ENCODE measurements at regions not wholly inside any gene's neighbourhood (a gene's known extent, or its start where the extent isn't known, plus 50 kb on each side); places are given as distances from the start of the nearest gene placed in this dataset.

DNA sequence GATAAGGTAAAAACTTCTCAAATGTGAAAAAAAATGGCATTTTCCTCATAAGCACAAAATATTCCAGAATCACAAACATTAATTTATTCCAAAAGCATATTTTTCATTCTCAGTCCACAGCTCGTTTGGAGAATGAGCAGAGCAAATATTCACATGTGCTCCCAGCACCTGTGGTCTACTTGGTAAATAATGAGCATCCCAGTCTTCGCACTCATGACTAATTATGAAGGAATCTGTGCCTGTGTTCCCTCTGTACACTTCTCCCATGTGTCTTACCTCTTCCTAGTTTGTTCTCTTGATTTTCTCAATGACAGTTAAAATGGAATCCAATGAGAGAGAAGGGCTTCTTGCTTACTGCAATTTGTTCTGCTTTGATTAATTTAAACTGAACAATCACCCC is 671.0 kb upstream of the SOX11 start:
- TF ChIP-seq, protein P1, sequence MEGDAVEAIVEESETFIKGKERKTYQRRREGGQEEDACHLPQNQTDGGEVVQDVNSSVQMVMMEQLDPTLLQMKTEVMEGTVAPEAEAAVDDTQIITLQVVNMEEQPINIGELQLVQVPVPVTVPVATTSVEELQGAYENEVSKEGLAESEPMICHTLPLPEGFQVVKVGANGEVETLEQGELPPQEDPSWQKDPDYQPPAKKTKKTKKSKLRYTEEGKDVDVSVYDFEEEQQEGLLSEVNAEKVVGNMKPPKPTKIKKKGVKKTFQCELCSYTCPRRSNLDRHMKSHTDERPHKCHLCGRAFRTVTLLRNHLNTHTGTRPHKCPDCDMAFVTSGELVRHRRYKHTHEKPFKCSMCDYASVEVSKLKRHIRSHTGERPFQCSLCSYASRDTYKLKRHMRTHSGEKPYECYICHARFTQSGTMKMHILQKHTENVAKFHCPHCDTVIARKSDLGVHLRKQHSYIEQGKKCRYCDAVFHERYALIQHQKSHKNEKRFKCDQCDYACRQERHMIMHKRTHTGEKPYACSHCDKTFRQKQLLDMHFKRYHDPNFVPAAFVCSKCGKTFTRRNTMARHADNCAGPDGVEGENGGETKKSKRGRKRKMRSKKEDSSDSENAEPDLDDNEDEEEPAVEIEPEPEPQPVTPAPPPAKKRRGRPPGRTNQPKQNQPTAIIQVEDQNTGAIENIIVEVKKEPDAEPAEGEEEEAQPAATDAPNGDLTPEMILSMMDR (IDR thresholded peaks at IDR 0.05; ENCODE audit: low read depth, low read length), result no peak
- no peak for TF ChIP-seq EZH2phosphoT487 (IDR thresholded peaks at IDR 0.05; ENCODE audit: low read depth)

Measured in OCI-LY3 (cell line).